BLaER1 treated with 17β-estradiol and CSF1 and Interleukin-3, amounts not matched to agents 10 nM and 100 nM (cell line): ENCODE measurements at regions not wholly inside any gene's neighbourhood (a gene's known extent, or its start where the extent isn't known, plus 50 kb on each side); places are given as distances from the start of the nearest gene placed in this dataset.
A peak's percentile ranks its signal among the peaks of the same experiment; 100 is the strongest.

Experiments
- H3K27ac ChIP-seq, 11 experiments: shearing (Covaris generic); formaldehyde crosslinking; 2 replicates each; pipeline ENCODE4 v1.8.1; 2022
- H3K27me3 ChIP-seq, 11 experiments: shearing (Covaris generic); formaldehyde crosslinking; 2 replicates each; pipeline ENCODE4 v1.8.1; 2022
- H3K36me3 ChIP-seq, 11 experiments: shearing (Covaris generic); formaldehyde crosslinking; 2 replicates each; pipeline ENCODE4 v1.8.1; 2022
- H3K4me1 ChIP-seq, 10 experiments: shearing (Covaris generic); formaldehyde crosslinking; 2 replicates each; pipeline ENCODE4 v1.8.1; 2022
- H3K4me2 ChIP-seq, 11 experiments: shearing (Covaris generic); formaldehyde crosslinking; 2 replicates each; pipeline ENCODE4 v1.8.1; 2022
- H3K4me3 ChIP-seq, 10 experiments: shearing (Covaris generic); formaldehyde crosslinking; 2 replicates each; pipeline ENCODE4 v1.8.1; 2022
- H3K9ac ChIP-seq, 11 experiments: shearing (Covaris generic); formaldehyde crosslinking; 2 replicates each; pipeline ENCODE4 v1.8.1; 2022
- H3K9me3 ChIP-seq, 11 experiments: shearing (Covaris generic); formaldehyde crosslinking; replicated peaks in 1 of 11; 2 replicates each; pipeline ENCODE4 v1.8.1; 2022
- H4K20me1 ChIP-seq, 11 experiments: shearing (Covaris generic); formaldehyde crosslinking; 2 replicates each; pipeline ENCODE4 v1.8.1; 2022
- Cebpa-rat ChIP-seq, 11 experiments: shearing (Covaris generic); IDR thresholded peaks; 2 replicates each; pipeline ENCODE4 v1.8.1; 2022

DNA sequence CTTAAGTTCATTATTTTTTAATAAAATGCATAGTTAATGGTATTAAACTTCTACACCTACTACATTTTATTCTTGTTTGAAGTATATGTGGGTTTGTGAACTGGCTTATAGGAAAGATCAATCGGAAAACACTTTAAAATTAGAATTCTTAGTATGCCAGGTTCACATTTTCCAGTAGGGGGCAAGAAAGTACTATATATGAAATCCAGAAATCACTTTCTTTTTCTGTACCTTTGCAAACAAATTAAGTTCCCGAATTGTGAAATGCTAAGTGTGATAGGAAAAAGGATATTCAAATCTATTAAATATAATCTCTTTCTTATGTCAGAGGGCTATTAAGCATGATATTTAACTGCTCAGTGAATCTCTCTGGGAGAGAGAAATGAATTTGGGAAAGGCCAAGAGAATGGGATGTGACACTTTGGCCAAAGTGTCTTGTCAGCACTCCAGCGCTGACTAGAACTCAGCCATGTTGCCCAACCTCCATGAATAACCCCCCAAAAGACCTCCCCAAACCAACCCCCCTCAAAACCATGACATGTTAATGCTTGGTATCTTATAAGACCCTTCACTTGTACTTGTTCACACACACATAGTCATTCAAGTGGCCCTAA lies 122.6 kb upstream of the SLC10A2 start:
- Histone ChIP-seq H3K4me1 (peaks cover 4 to 18% (median 12%) of the 10 kb centered on the region in 10 experiments; a peak in 12 of 20 replicates), H3K27ac (no peak overlapping the region), H3K9me3 (no peaks in the 10 kb centered on the region), H3K9ac (no peak overlapping the region), H3K27me3 (no peaks in the 10 kb centered on the region), H3K36me3 (no peaks in the 10 kb centered on the region), H3K4me3 (no peak overlapping the region), H4K20me1 (no peaks in the 10 kb centered on the region), H3K4me2 (peak overlapping the region in 5 of 11 experiments; percentile 23 to 41 (median 33); a peak in 6 of 22 replicates)
- TF ChIP-seq Cebpa-rat (IDR thresholded peaks at IDR 0.05), result no peak

DNA sequence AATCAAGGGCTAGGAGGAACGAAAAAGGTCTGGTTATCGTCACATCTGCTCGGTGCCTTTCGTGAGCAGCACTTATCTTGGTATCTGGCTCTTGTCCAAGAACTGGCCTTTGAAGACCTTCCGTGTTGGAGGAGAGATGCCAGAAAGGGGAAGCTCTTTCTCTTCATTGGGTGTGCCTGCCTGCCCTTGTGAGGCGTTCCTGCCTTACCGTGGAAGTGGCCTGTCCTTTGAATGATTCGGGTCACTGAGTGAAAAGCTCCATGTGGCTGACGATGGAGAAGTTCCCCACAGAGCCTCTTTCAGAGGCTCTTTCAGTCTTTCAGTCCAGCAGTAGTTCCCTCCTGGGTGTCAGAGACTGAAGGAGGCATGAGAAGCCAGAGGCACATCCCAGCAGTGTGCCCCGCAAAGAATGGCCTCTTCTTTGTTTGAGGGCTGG lies 121.5 kb upstream of the SLC10A2 start:
- Histone ChIP-seq H3K9me3 (no peaks in the 10 kb centered on the region), H3K9ac (no peak overlapping the region), H4K20me1 (no peaks in the 10 kb centered on the region), H3K4me3 (no peak overlapping the region), H3K36me3 (no peaks in the 10 kb centered on the region), H3K27me3 (no peaks in the 10 kb centered on the region), H3K4me1 (peaks cover 4 to 18% (median 12%) of the 10 kb centered on the region in 10 experiments; a peak in 12 of 20 replicates), H3K27ac (no peak overlapping the region), H3K4me2 (peak overlapping the region in 5 of 11 experiments; percentile 1 to 39 (median 21); a peak in 8 of 22 replicates)
- no peak for TF ChIP-seq Cebpa-rat (IDR thresholded peaks at IDR 0.05)

DNA sequence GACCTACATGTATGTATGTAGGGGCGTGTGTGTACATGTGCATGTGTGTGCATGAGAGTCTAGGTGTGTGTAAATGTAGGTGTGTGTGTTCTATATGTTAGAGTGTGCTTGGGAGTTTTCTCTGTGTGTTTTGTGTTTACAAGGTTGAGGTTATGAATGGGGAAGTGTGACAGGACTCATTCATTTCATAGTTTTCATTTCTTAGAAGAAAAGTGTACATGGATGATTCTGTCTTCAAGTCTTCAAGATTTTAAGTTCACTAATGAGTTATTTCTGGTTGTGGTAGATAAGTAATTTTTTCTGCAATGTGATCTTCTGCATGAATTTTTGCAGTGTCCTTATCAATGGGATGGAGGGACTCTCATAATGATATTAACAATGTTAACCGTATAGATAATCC lies 118.2 kb upstream of the SLC10A2 start:
- Histone ChIP-seq H3K27me3 (no peaks in the 10 kb centered on the region), H3K27ac (no peak overlapping the region), H4K20me1 (no peaks in the 10 kb centered on the region), H3K4me1 (peaks cover 4 to 22% (median 14%) of the 10 kb centered on the region in 10 experiments; a peak in 13 of 20 replicates), H3K36me3 (no peaks in the 10 kb centered on the region), H3K9me3 (no peaks in the 10 kb centered on the region), H3K9ac (no peak overlapping the region), H3K4me3 (no peak overlapping the region), H3K4me2 (no peak overlapping the region)
- TF ChIP-seq Cebpa-rat (IDR thresholded peaks at IDR 0.05), result no peak

DNA sequence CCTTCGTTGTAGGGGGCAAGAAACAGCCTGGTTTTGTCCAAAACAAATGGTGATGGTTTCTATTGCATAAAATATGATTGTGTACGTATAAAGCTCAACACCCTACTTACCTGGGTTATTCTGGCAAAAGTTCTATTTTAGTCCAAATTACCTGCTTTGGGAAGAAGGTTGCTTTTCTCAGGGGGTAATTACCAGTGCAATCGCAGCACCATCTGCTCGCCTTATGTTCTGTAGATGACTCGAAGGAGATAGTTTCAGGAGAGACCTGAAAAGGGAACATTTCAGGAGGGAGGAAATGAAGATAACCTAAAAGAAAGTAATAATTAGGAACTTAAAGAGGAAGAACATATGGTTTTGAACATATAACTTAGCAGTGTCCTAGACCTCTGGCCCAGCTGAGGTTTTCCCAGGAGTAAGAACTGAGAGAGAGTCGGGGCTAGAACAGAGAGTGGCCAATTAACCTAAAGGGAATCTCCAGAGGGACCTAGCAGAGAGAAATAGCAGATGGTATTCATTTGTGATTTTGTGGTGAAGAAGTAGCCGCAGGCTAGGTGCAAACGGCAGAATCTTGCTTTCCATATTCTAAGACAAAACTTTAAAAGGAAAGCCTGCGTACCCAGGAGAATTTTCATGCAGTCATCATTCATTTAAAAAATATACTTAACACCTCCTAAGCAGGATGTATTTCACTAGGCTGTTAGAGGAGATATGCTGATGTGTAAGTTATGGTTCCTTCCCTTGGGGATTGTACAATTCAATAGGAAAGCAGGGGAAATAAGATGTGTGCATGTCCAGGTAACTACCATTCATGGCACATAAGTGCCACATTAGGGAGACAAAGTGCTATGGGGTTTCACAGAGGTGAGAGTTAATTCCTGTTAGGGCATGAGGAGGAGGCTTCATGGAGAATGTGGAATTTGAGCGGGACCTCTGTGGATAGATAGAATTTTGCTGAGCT lies 113.0 kb upstream of the SLC10A2 start:
- no peak overlapping the region for H3K27ac ChIP-seq

DNA sequence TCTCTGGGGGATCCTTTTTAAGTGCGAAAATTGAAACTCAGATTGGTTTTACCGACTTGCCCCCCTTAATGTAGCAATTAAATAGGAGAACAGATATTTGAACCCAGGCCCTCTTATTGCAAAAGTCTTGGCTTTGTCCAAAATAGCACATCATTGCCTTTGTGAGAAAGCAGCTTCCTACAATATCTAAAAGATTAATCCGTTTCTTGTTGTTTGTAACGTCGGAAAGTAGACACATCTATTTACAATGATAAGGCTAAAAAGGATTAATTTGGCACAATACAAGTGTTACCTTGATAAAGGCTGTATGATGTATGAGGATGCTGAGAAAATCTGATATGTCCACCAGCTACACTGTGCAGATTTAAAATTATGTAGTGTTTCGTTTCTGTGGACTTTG lies 108.7 kb upstream of the SLC10A2 start:
- Histone ChIP-seq H3K27me3 (no peaks in the 10 kb centered on the region), H3K4me1 (peaks cover 0 to 13% (median 8%) of the 10 kb centered on the region in 10 experiments; a peak in 9 of 20 replicates), H3K9ac (no peak overlapping the region), H4K20me1 (no peaks in the 10 kb centered on the region), H3K27ac (no peak overlapping the region), H3K9me3 (peaks cover 0 to 5% (median 0%) of the 10 kb centered on the region in 11 experiments; a peak in 1 of 22 replicates), H3K36me3 (no peaks in the 10 kb centered on the region), H3K4me3 (no peak overlapping the region), H3K4me2 (no peak overlapping the region)
- TF ChIP-seq Cebpa-rat (IDR thresholded peaks at IDR 0.05), result no peak

More for the DNA sequence above, 113.0 kb upstream of the SLC10A2 start:
- Histone ChIP-seq H3K4me1 (peaks cover 0 to 13% (median 8%) of the 10 kb centered on the region in 10 experiments; a peak in 9 of 20 replicates), H3K36me3 (no peaks in the 10 kb centered on the region), H3K4me2 (peak overlapping the region in 7 of 11 experiments; percentile 5 to 49 (median 42); a peak in 13 of 22 replicates), H4K20me1 (no peaks in the 10 kb centered on the region), H3K27me3 (no peaks in the 10 kb centered on the region), H3K9me3 (peaks cover 0 to 5% (median 0%) of the 10 kb centered on the region in 11 experiments; a peak in 1 of 22 replicates), H3K9ac (no peak overlapping the region; a peak in 1 of 22 replicates), H3K4me3 (no peak overlapping the region)
- TF ChIP-seq Cebpa-rat (IDR thresholded peaks at IDR 0.05), result no peak

- peaks cover 0 to 12% (median 4%) of the 10 kb centered on the region in 11 experiments; a peak in 5 of 22 replicates for H3K9me3 ChIP-seq
- no peaks in the 10 kb centered on the region for H3K4me1 ChIP-seq
- no peak overlapping the region for H3K27ac ChIP-seq
- H3K4me2 ChIP-seq, result no peak overlapping the region
- no peak overlapping the region for H3K9ac ChIP-seq
- H4K20me1 ChIP-seq, result no peaks in the 10 kb centered on the region
- no peaks in the 10 kb centered on the region for H3K36me3 ChIP-seq
- TF ChIP-seq Cebpa-rat (IDR thresholded peaks at IDR 0.05), result no peak
- H3K27me3 ChIP-seq, result no peaks in the 10 kb centered on the region
- H3K4me3 ChIP-seq, result no peak overlapping the region
Observed at GRCh38 chr13:103168901-103169508, 102.8 kb upstream of the SLC10A2 start.

DNA sequence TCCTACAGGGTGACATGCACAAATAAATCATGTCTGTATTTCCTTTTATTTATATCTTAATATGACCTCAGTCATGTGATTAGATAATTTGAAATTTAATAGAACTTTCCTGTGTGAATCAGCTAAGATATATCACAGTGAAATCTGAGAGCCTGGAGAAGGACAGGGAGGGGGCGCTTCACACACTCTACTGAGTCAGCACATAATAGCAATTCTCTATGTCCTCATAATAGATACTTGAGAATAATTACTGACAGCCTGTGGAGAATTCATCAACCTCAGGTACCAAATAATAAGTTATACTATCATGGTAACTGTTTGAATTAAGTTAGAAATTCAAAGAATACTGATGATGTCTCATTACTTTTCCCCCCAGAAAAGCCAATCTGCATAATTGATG lies 98.0 kb upstream of the SLC10A2 start:
- H3K4me1 ChIP-seq, result peaks cover 0 to 14% (median 3%) of the 10 kb centered on the region in 10 experiments; a peak in 10 of 20 replicates
- H3K27me3 ChIP-seq, result no peaks in the 10 kb centered on the region
- H3K4me2 ChIP-seq, result no peak overlapping the region
- TF ChIP-seq Cebpa-rat (IDR thresholded peaks at IDR 0.05), result no peak
- H4K20me1 ChIP-seq, result no peaks in the 10 kb centered on the region
- no peaks in the 10 kb centered on the region for H3K36me3 ChIP-seq
- no peak overlapping the region for H3K9ac ChIP-seq
- H3K4me3 ChIP-seq, result no peak overlapping the region
- H3K9me3 ChIP-seq, result peaks cover 0 to 20% (median 10%) of the 10 kb centered on the region in 11 experiments; a peak in 8 of 22 replicates
- H3K27ac ChIP-seq, result no peak overlapping the region

- H3K4me2 ChIP-seq, result no peak overlapping the region
- no peak for TF ChIP-seq Cebpa-rat (IDR thresholded peaks at IDR 0.05)
Observed at GRCh38 chr13:103161476-103161875, 95.3 kb upstream of the SLC10A2 start.

More at GRCh38 chr13:103161476-103161875, 95.3 kb upstream of the SLC10A2 start:
- H3K27me3 ChIP-seq, result no peaks in the 10 kb centered on the region
- H3K4me3 ChIP-seq, result no peak overlapping the region
- H3K9me3 ChIP-seq, result peaks cover 0 to 10% (median 5%) of the 10 kb centered on the region in 11 experiments; a peak in 7 of 22 replicates
- peaks cover 0 to 17% (median 3%) of the 10 kb centered on the region in 10 experiments; a peak in 10 of 20 replicates for H3K4me1 ChIP-seq
- no peak overlapping the region for H3K9ac ChIP-seq
- no peaks in the 10 kb centered on the region for H3K36me3 ChIP-seq
- no peak overlapping the region for H3K27ac ChIP-seq
- no peaks in the 10 kb centered on the region for H4K20me1 ChIP-seq
